Suprapubic skin (tissue), 4 donors: ENCODE measurements at regions not wholly inside any gene's neighbourhood (a gene's known extent, or its start where the extent isn't known, plus 50 kb on each side); places are given as distances from the start of the nearest gene placed in this dataset.

Experiments
- EP300 ChIP-seq: sonication (generic); formaldehyde crosslinking; IDR thresholded peaks from one replicate; pipeline ENCODE4 v1.6.1; 2017; ENCODE audit warnings: antibody characterized with exemption
- POLR2A ChIP-seq, 2 donors: fragments of 450-650 bp; IDR thresholded peaks; one replicate each; pipeline ENCODE4 v1.6.1; 2017; ENCODE audit warnings: antibody characterized with exemption in 2 of 2, mild to moderate bottlenecking in 2 of 2, moderate library complexity in 2 of 2
- POLR2AphosphoS5 ChIP-seq, 3 donors: sonication (generic); formaldehyde crosslinking; IDR thresholded peaks; one replicate each; pipeline ENCODE4 v1.6.1; 2017; ENCODE audit warnings: antibody characterized with exemption in 3 of 3
- TF ChIP-seq, protein P1 (sequence below), 2 donors: fragments of 200-600 bp in 1 of 2; fragments of 450-650 bp in 1 of 2; sonication (generic) in 1 of 2; IDR thresholded peaks; one replicate each; pipeline ENCODE4 v1.5.1; 2016 to 2019; ENCODE audit warnings: antibody characterized with exemption in 2 of 2, mild to moderate bottlenecking in 1 of 2, moderate library complexity in 1 of 2

DNA sequence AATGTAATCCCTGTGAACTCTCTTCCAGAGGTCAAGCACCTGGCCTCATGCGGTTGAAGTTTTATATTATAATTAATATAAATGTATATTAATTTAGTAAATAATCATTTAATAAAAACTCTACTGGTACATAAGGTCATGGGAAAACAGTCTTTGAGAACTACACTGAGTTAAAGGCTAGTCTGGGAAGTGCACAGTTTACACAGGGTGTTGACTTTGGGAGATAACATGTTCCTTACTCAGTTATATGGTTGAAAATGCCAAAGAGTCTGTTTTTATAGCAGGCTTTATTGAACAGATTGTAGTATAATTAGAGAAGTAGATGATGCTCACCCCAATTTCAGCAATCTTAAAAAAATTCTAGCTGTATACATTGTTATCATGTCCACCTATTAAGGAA is 735.9 kb downstream of the GATA3 start:
- TF ChIP-seq, protein P1, sequence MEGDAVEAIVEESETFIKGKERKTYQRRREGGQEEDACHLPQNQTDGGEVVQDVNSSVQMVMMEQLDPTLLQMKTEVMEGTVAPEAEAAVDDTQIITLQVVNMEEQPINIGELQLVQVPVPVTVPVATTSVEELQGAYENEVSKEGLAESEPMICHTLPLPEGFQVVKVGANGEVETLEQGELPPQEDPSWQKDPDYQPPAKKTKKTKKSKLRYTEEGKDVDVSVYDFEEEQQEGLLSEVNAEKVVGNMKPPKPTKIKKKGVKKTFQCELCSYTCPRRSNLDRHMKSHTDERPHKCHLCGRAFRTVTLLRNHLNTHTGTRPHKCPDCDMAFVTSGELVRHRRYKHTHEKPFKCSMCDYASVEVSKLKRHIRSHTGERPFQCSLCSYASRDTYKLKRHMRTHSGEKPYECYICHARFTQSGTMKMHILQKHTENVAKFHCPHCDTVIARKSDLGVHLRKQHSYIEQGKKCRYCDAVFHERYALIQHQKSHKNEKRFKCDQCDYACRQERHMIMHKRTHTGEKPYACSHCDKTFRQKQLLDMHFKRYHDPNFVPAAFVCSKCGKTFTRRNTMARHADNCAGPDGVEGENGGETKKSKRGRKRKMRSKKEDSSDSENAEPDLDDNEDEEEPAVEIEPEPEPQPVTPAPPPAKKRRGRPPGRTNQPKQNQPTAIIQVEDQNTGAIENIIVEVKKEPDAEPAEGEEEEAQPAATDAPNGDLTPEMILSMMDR (IDR thresholded peaks at IDR 0.05): no peak
- TF ChIP-seq POLR2AphosphoS5 (IDR thresholded peaks at IDR 0.05) (no peak), EP300 (no peak), POLR2A (IDR thresholded peaks at IDR 0.05) (no peak)
